Heart right ventricle (tissue), 16 donors: ENCODE measurements at regions not wholly inside any gene's neighbourhood (a gene's known extent, or its start where the extent isn't known, plus 50 kb on each side); places are given as distances from the start of the nearest gene placed in this dataset.
A peak's percentile ranks its signal among the peaks of the same experiment; 100 is the strongest.

Experiments
- ATAC-seq, 8 donors: fragments of 200-7000 bp; cut with Tn5 transposase; one replicate each; pipeline ENCODE4 v1.9.1; 2020; ENCODE audit warnings: mild to moderate bottlenecking in 8 of 8, moderate library complexity in 8 of 8, moderate number of reproducible peaks in 1 of 8
- DNase-seq, 2 donors: peaks; one replicate each; pipeline ENCODE4 v3.0.0-alpha.2; 2020
- H3K27ac ChIP-seq, 10 donors: fragments of 200-600 bp; sonication (generic) in 2 of 10; one replicate each; pipeline versions ENCODE4 v1.5.0 to v1.8.0; 2020 to 2022; ENCODE audit warnings: mild to moderate bottlenecking in 3 of 10
- H3K27me3 ChIP-seq, 7 donors: fragments of 200-600 bp; one replicate each; pipeline ENCODE4 v1.8.0; 2021 to 2022; ENCODE audit warnings: mild to moderate bottlenecking in 2 of 7
- H3K36me3 ChIP-seq, 9 donors: fragments of 200-600 bp; sonication (generic) in 1 of 9; one replicate each; pipeline versions ENCODE4 v1.5.0 to v1.8.0; 2020 to 2022; ENCODE audit warnings: mild to moderate bottlenecking in 2 of 9
- H3K4me1 ChIP-seq, 9 donors: fragments of 200-600 bp; sonication (generic) in 1 of 9; one replicate each; pipeline versions ENCODE4 v1.5.0 to v1.8.0; 2020 to 2022; ENCODE audit warnings: mild to moderate bottlenecking in 4 of 9
- H3K4me3 ChIP-seq, 10 donors: fragments of 200-600 bp; sonication (generic) in 2 of 10; one replicate each; pipeline versions ENCODE4 v1.5.0 to v1.8.0; 2020 to 2022; ENCODE audit warnings: mild to moderate bottlenecking in 7 of 10, moderate library complexity in 2 of 10
- H3K9me3 ChIP-seq, 11 donors: fragments of 200-600 bp in 10 of 11; sonication (generic) in 2 of 11; one replicate each; pipeline versions ENCODE4 v1.5.0 to v1.8.0; 2013 to 2022; ENCODE audit warnings: mild to moderate bottlenecking in 2 of 11, control low read depth in 1 of 11, moderate library complexity in 1 of 11
- CTCF ChIP-seq, 9 donors: fragments of 200-600 bp; sonication (generic) in 2 of 9; IDR thresholded peaks; one replicate each; pipeline versions ENCODE4 v1.5.0 to v1.8.0; 2021 to 2022; ENCODE audit warnings: antibody characterized with exemption in 9 of 9, mild to moderate bottlenecking in 5 of 9, moderate library complexity in 1 of 9
- WGBS, 2 donors: extraction: QIAGEN DNeasy Blood & Tissue Kit; methylation state at CpG; one replicate each; pipeline ENCODE4 v1.1.7; 2013; ENCODE audit warnings: inconsistent platforms in 1 of 2; 5-methylcytosine and 5-hydroxymethylcytosine counted together
- intact Hi-C, 10 donors: fragments of 100-400 bp; cut with DNase I; formaldehyde crosslinking; loops; one replicate each; pipeline versions ENCODE4 v1.11.1 to v1.14.2; 2022
- donor health status: Arrhythmogenic right ventricular cardiomyopathy.
- donor health status: ischemic (EF 13 %, LVEDD 7.1; RV severe dilation, severe dysfunction).
- donor health status: healthy with polysubstance abuse.
- donor health status: DM: no; HTN: yes; CAD: no.
- donor health status: DM: no; HTN: no; CAD: no.
- donor health status: ischemic (EF 25% LVEDD 6.9; RV normal size, moderate dysfunction).
- donor health status: ischemic (EF 25% LVEDD 5.7; RV mildly dilated, moderate dysfunction).
- donor health status: healthy.
- donor health status: DM: yes; HTN: yes; CAD: no.
- donor health status: Ischemic cardiomyopathy.
- donor health status: ischemic (EF 35%, LVEDD 5.7; RV mildly dilated, moderate dysfunction).
- donor health status: nonischemic (EF 11% LVEDD 7.7; RV severe dilation, severe dysfunction).
- donor health status: DM: yes; HTN: yes; CAD: no.
- donor health status: PGD.
- donor health status: ischemic (EF 29% LVEDD 5.4; RV normal size, mild dysfunction).
- donor health status: nonischemic (EF 23%, LVEDD 6.1; RV moderate dilation, normal function).

- Histone ChIP-seq H3K27me3 (no peaks in the 10 kb centered on the region), H3K27ac (no peak overlapping the region), H3K4me3 (no peak overlapping the region), H3K36me3 (no peaks in the 10 kb centered on the region), H3K4me1 (peaks cover 0 to 4% (median 0%) of the 10 kb centered on the region in 9 donors), H3K9me3 (no peaks in the 10 kb centered on the region)
- intact Hi-C loops = no loop called here
- DNase-seq (no peak), ATAC-seq (no peak)
- 63 to 67% methylated on average over 2 of the region's 2 CpGs for WGBS, 2 donors
- TF ChIP-seq CTCF (IDR thresholded peaks at IDR 0.05) = no peak
Measured at GRCh38 chr5:109532773-109533364, 123.1 kb upstream of the PJA2 start.

- H3K4me1 ChIP-seq = peaks cover 0 to 4% (median 0%) of the 10 kb centered on the region in 9 donors
- H3K36me3 ChIP-seq = no peaks in the 10 kb centered on the region
- H3K27me3 ChIP-seq = no peaks in the 10 kb centered on the region
- intact Hi-C loops = no loop called here
- no peak overlapping the region for H3K4me3 ChIP-seq
- no peak for DNase-seq
- no peak overlapping the region for H3K27ac ChIP-seq
- 92 to 97% methylated on average over 1 of the region's 1 CpG for WGBS, 2 donors
- no peak for TF ChIP-seq CTCF (IDR thresholded peaks at IDR 0.05)
- no peaks in the 10 kb centered on the region for H3K9me3 ChIP-seq
- no peak for ATAC-seq
Measured at GRCh38 chr5:109531262-109531661, 121.5 kb upstream of the PJA2 start.

- Histone ChIP-seq H3K36me3 (no peaks in the 10 kb centered on the region), H3K27me3 (no peaks in the 10 kb centered on the region), H3K4me1 (peaks cover 0 to 4% (median 0%) of the 10 kb centered on the region in 9 donors), H3K9me3 (no peaks in the 10 kb centered on the region), H3K27ac (no peak overlapping the region), H3K4me3 (no peak overlapping the region)
- WGBS, 2 donors = 91 to 94% methylated on average over 2 of the region's 2 CpGs
- no peak for TF ChIP-seq CTCF (IDR thresholded peaks at IDR 0.05)
- no peak for DNase-seq
- ATAC-seq = no peak
- intact Hi-C loops = no loop called here
Measured at GRCh38 chr5:109529987-109530386, 120.2 kb upstream of the PJA2 start.

- no peaks in the 10 kb centered on the region for H3K36me3 ChIP-seq
- ATAC-seq (peak in 6 of 8 donors; percentile 29 to 72 (median 52)), DNase-seq (peak; percentile 14 to 47)
- intact Hi-C loops = no loop called here
- no peak for TF ChIP-seq CTCF (IDR thresholded peaks at IDR 0.05)
- H3K27me3 ChIP-seq = no peaks in the 10 kb centered on the region
- no peak overlapping the region for H3K4me3 ChIP-seq
- WGBS, 2 donors = 25 to 27% methylated on average over 2 of the region's 2 CpGs
- H3K4me1 ChIP-seq = peaks cover 0 to 4% (median 0%) of the 10 kb centered on the region in 9 donors
- H3K9me3 ChIP-seq = no peaks in the 10 kb centered on the region
- H3K27ac ChIP-seq = no peak overlapping the region
Measured at GRCh38 chr5:109529520-109529919, 119.7 kb upstream of the PJA2 start.
